Trophoblast cell (in vitro differentiated cells and primary cell): ENCODE measurements at regions not wholly inside any gene's neighbourhood (a gene's known extent, or its start where the extent isn't known, plus 50 kb on each side); places are given as distances from the start of the nearest gene placed in this dataset.
A peak's percentile ranks its signal among the peaks of the same experiment; 100 is the strongest.

Experiments
- DNase-seq, 2 donors: peaks; one replicate each; pipeline ENCODE4 v3.0.0-alpha.2; 2016
- H2AFZ ChIP-seq: 2 replicates; pipeline ENCODE4 v1.6.1; 2013; ENCODE audit warnings: low read length, moderate library complexity, mild to moderate bottlenecking; ENCODE audit not compliant: insufficient read depth, poor library complexity
- H2AK5ac ChIP-seq: 2 replicates; pipeline ENCODE4 v1.6.1; 2013; ENCODE audit warnings: mild to moderate bottlenecking, low read length
- H2BK120ac ChIP-seq: 2 replicates; pipeline ENCODE4 v1.6.1; 2013; ENCODE audit warnings: low read length, mild to moderate bottlenecking, moderate library complexity; ENCODE audit not compliant: insufficient read depth, poor library complexity
- H2BK12ac ChIP-seq: 2 replicates; pipeline ENCODE4 v1.6.1; 2013; ENCODE audit warnings: mild to moderate bottlenecking, low read length, moderate library complexity
- H2BK5ac ChIP-seq: 2 replicates; pipeline ENCODE4 v1.6.1; 2013; ENCODE audit warnings: low read length, low read depth, moderate library complexity, mild to moderate bottlenecking; ENCODE audit not compliant: poor library complexity
- H3K14ac ChIP-seq: 2 replicates; pipeline ENCODE4 v1.6.1; 2013; ENCODE audit warnings: mild to moderate bottlenecking, low read length
- H3K18ac ChIP-seq: 2 replicates; pipeline ENCODE4 v1.6.1; 2013; ENCODE audit warnings: mild to moderate bottlenecking, low read length
- H3K23ac ChIP-seq: 2 replicates; pipeline ENCODE4 v1.6.1; 2013; ENCODE audit warnings: low read length
- H3K27ac ChIP-seq: 2 replicates; pipeline ENCODE4 v1.5.1; 2013; ENCODE audit warnings: low read depth, mild to moderate bottlenecking, inconsistent platforms, low read length, moderate library complexity
- H3K27me3 ChIP-seq: 2 replicates; pipeline ENCODE4 v1.6.1; 2013; ENCODE audit warnings: inconsistent platforms, mild to moderate bottlenecking, low read length, moderate library complexity; ENCODE audit not compliant: insufficient read depth
- H3K36me3 ChIP-seq, 2 experiments: 1 replicate in 1 of 2; 2 replicates in 1 of 2; pipeline ENCODE4 v1.6.1; 2013; ENCODE audit warnings: low read length in 2 of 2, mild to moderate bottlenecking in 2 of 2, moderate library complexity in 1 of 2; ENCODE audit not compliant: insufficient read depth in 2 of 2, control insufficient read depth in 1 of 2
- H3K4ac ChIP-seq: 2 replicates; pipeline ENCODE4 v1.6.1; 2013; ENCODE audit warnings: low read depth, mild to moderate bottlenecking, low read length, moderate library complexity
- H3K4me1 ChIP-seq, 2 experiments: 1 replicate in 1 of 2; 2 replicates in 1 of 2; pipeline ENCODE4 v1.6.1; 2013; ENCODE audit warnings: low read length in 2 of 2, mild to moderate bottlenecking in 2 of 2, moderate library complexity in 1 of 2; ENCODE audit not compliant: insufficient read depth in 2 of 2, control insufficient read depth in 1 of 2
- H3K4me2 ChIP-seq: 2 replicates; pipeline ENCODE4 v1.6.1; 2013; ENCODE audit warnings: inconsistent platforms, mild to moderate bottlenecking, low read length, moderate library complexity
- H3K4me3 ChIP-seq: 2 replicates; pipeline ENCODE4 v1.5.1; 2013; ENCODE audit warnings: mild to moderate bottlenecking, low read depth, low read length, inconsistent platforms
- H3K79me1 ChIP-seq: one replicate; pipeline ENCODE4 v1.6.1; 2013; ENCODE audit warnings: low read length
- H3K79me2 ChIP-seq: 2 replicates; pipeline ENCODE4 v1.6.1; 2013; ENCODE audit warnings: low read length, mild to moderate bottlenecking; ENCODE audit not compliant: control insufficient read depth, insufficient read depth, poor library complexity
- H3K9ac ChIP-seq: 2 replicates; pipeline ENCODE4 v1.6.1; 2013; ENCODE audit warnings: mild to moderate bottlenecking, low read length
- H3K9me3 ChIP-seq: 2 replicates; pipeline ENCODE4 v1.6.1; 2013; ENCODE audit warnings: low read depth, mild to moderate bottlenecking, control low read depth, inconsistent platforms, low read length; ENCODE audit not compliant: insufficient read depth
- H4K12ac ChIP-seq: 2 replicates; pipeline ENCODE4 v1.6.1; 2013; ENCODE audit warnings: low read depth, mild to moderate bottlenecking, low read length, moderate library complexity
- H4K8ac ChIP-seq: 2 replicates; pipeline ENCODE4 v1.6.1; 2013; ENCODE audit warnings: low read depth, mild to moderate bottlenecking, low read length, moderate library complexity
- H4K91ac ChIP-seq: one replicate; pipeline ENCODE4 v1.6.1; 2013; ENCODE audit warnings: low read depth, mild to moderate bottlenecking, low read length, moderate library complexity
- WGBS: extraction: QIAGEN DNeasy Blood & Tissue Kit; methylation state at CpG from one replicate; pipeline ENCODE4 v1.1.7; 2013; ENCODE audit warnings: missing lambda C conversion rate; ENCODE audit not compliant: insufficient read length, insufficient coverage; ENCODE audit errors: extremely low coverage; 5-methylcytosine and 5-hydroxymethylcytosine counted together

DNA sequence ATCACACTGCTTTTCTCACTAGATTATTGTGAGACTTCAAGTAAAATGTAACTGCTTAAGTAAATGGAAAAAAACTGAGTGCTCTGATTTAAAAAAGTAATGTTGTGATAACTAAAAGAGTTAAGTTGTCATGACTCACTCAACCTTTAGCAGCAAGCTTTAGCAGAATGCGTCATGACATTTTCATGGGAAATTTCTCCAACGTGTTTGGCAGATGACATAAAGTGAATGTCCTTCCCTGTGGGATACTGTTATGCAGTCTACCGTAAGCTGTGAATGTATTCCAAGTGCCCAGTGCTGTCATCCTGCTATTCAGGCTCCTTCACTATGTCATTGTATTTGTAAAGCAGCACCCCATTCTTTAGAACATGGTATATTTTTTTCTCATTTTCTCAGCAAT is 136.2 kb downstream of the CPXCR1 start:
- Histone ChIP-seq H3K79me1 (no peaks in the 10 kb centered on the region), H3K4me1 (no peaks in the 10 kb centered on the region), H2AFZ (no peak overlapping the region), H3K4me2 (no peak overlapping the region), H3K27ac (no peak overlapping the region), H3K9ac (no peak overlapping the region), H3K27me3 (no peaks in the 10 kb centered on the region), H3K18ac (no peak overlapping the region), H4K12ac (no peak overlapping the region), H3K4ac (no peak overlapping the region), H3K23ac (no peak overlapping the region), H2BK5ac (no peak overlapping the region), H4K8ac (no peak overlapping the region), H2BK120ac (no peak overlapping the region), H3K36me3 (no peaks in the 10 kb centered on the region), H2BK12ac (no peak overlapping the region), H2AK5ac (no peak overlapping the region), H3K9me3 (no peaks in the 10 kb centered on the region), H3K79me2 (no peaks in the 10 kb centered on the region), H3K4me3 (no peak overlapping the region), H4K91ac (no peak overlapping the region), H3K14ac (no peak overlapping the region)
- DNase-seq: peak in 1 of 2 donors; percentile 2
- no CpG with 5 or more reads among the region's 3 CpGs for WGBS

DNA sequence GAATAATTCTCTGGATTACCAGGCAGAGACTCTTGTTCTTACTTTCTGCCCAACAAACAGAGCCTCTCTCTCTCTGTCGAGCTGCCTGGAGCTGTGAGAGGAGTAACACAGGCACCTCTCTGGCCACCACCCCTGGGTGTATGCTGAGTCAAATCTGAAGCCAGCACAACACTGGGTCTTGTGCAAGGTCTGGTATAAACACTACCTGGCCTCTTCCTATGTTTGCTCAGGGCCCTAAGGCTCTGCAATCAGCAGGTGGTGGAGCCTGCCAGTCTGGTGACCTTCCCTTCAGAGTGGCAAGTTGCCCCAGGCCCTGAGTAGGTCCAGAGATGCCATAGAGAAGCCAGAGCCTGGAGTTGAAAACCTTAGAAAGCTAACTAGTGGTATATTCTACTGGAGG is 139.9 kb downstream of the CPXCR1 start:
- Histone ChIP-seq H4K91ac (no peak overlapping the region), H3K14ac (no peak overlapping the region), H3K9me3 (no peaks in the 10 kb centered on the region), H3K27me3 (no peaks in the 10 kb centered on the region), H3K79me1 (no peaks in the 10 kb centered on the region), H3K9ac (no peak overlapping the region), H4K12ac (no peak overlapping the region), H3K4me3 (no peak overlapping the region), H3K36me3 (no peaks in the 10 kb centered on the region), H3K23ac (no peak overlapping the region), H3K18ac (no peak overlapping the region), H2AK5ac (no peak overlapping the region), H3K79me2 (no peaks in the 10 kb centered on the region), H3K4me1 (no peaks in the 10 kb centered on the region), H2BK12ac (no peak overlapping the region), H3K4ac (no peak overlapping the region), H2BK5ac (no peak overlapping the region), H2BK120ac (no peak overlapping the region), H3K27ac (no peak overlapping the region), H3K4me2 (no peak overlapping the region), H2AFZ (no peak overlapping the region), H4K8ac (no peak overlapping the region)
- no CpG with 5 or more reads among the region's 1 CpG for WGBS
- no peak for DNase-seq

DNA sequence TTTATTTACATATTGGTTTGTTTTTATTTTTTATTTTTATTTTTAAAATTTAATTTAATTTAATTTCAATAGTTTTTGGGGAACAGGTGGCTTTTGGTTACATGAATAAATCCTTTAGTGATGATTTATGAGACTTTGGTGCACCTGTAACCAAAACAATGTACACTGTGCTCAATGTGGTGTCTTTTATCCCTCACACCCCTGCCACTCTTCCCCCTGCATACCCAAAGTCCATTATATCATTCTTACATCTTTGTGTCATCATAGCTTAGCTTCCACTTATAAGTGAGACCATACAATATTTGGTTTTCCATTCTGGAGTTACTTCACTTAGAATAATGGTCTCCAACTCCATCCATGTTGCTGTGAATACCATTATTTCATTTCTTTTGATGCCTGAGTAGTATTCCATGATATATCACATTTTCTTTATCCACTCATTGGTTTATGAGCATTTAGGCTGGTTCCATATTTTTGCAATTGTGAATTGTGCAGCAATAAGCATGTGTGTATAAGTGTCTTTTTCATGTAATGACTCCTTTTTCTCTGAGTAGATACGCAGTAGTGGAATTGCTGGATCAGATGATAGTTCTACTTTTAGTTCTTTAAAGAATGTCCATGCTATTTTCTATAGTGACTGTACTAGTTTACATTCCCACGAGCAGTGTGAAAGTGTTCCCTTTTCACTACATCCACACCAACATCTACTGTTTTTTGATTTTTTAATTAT is 157.1 kb downstream of the CPXCR1 start:
- Histone ChIP-seq H2BK12ac (no peak overlapping the region), H2BK120ac (no peak overlapping the region), H3K36me3 (no peaks in the 10 kb centered on the region), H3K4me3 (no peak overlapping the region), H3K4ac (no peak overlapping the region), H2BK5ac (no peak overlapping the region), H3K18ac (no peak overlapping the region), H4K91ac (no peak overlapping the region), H4K12ac (no peak overlapping the region), H2AFZ (no peak overlapping the region), H3K4me1 (no peaks in the 10 kb centered on the region), H3K9ac (no peak overlapping the region), H3K4me2 (no peak overlapping the region), H3K14ac (no peak overlapping the region), H4K8ac (no peak overlapping the region), H3K79me2 (no peaks in the 10 kb centered on the region), H3K79me1 (no peaks in the 10 kb centered on the region), H2AK5ac (no peak overlapping the region), H3K27ac (no peak overlapping the region), H3K27me3 (no peaks in the 10 kb centered on the region), H3K23ac (no peak overlapping the region), H3K9me3 (no peaks in the 10 kb centered on the region)
- WGBS: no CpG with 5 or more reads among the region's 2 CpGs
- no peak for DNase-seq

DNA sequence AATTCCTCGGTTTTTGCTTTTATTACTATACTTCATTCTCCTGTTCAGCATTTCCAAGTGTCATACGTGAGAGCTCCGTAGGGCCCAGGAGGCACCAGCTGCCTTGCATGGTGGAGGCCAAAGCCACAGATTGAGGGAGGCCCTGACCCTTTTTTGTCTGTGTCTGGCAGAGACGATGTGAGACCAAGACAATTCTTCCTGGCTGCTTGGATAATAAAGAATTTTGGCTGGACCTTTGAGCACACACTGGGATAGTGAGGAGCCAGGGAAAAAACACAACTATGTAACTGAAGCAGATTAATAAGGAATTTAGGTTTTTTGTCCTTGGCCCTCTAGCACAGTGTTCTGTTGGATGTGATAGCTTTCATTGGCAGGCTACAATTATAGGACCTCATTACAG is 161.0 kb downstream of the CPXCR1 start:
- Histone ChIP-seq H3K4me1 (no peaks in the 10 kb centered on the region), H4K8ac (no peak overlapping the region), H2AK5ac (no peak overlapping the region), H3K4me2 (no peak overlapping the region), H4K91ac (no peak overlapping the region), H2BK12ac (no peak overlapping the region), H3K4ac (no peak overlapping the region), H3K4me3 (no peak overlapping the region), H3K9ac (no peak overlapping the region), H3K27me3 (no peaks in the 10 kb centered on the region), H3K23ac (no peak overlapping the region), H4K12ac (no peak overlapping the region), H3K79me1 (no peaks in the 10 kb centered on the region), H2BK5ac (no peak overlapping the region), H2BK120ac (no peak overlapping the region), H3K79me2 (no peaks in the 10 kb centered on the region), H3K27ac (no peak overlapping the region), H3K14ac (no peak overlapping the region), H3K36me3 (no peaks in the 10 kb centered on the region), H2AFZ (no peak overlapping the region), H3K9me3 (no peaks in the 10 kb centered on the region), H3K18ac (no peak overlapping the region)
- no peak for DNase-seq
- no CpG with 5 or more reads among the region's 4 CpGs for WGBS
